GM19372 (cell line): ENCODE measurements at regions not wholly inside any gene's neighbourhood (a gene's known extent, or its start where the extent isn't known, plus 50 kb on each side); places are given as distances from the start of the nearest gene placed in this dataset.
"Not testable (repeated sequence)": the region's sequence is repeated elsewhere in the genome, so short reads cannot be mapped to it uniquely, and the experiment has no call there.

Experiments used
- ATAC-seq: cut with Tn5 transposase; IDR thresholded peaks from one replicate; pipeline ENCODE4 v1.9.1; 2021; ENCODE audit warnings: mild to moderate bottlenecking, low read depth, moderate library complexity; ENCODE audit not compliant: unreplicated experiment

- ATAC-seq = no peak
Measured at GRCh38 chr6:4677751-4678065, 98.5 kb upstream of the CDYL start.

DNA sequence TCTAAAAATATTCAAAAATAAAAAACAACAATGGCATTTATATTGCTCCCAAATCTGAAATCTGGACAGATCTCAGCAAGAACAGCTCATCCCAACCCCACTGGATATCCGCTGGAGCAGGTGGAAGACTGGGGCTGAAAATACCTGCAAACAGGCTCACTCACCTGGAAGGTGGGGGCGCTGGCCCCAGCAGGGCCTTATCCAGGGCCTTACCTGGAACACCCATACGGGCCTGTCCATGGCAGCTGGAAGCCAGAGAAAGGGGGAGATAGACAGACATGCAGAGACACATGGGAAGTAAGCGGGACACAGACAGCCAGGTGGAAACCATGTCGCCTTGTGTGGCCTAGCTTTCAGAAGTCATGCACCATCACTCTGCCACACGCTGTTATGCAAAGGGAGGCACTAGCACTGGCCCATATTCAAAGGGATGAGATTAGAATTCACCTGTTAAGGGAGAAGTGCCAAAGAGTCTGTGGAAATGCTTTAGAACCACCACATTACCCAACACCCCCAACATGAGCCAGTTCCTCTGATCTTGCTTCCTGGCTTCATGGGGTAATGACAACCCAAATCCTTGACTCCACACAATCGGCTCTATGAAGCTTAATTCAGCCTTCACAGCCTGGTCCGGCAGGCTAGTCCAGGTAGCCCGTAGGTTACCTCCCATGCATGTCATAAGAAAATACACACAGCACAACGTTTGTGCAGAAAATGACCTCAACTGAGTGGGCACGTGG is 99.0 kb upstream of the CDYL start:
- no peak for ATAC-seq

GRCh38 chr6:4676016-4676415 is 100.2 kb upstream of the CDYL start:
- no peak for ATAC-seq

GRCh38 chr6:4675121-4675520 is 101.1 kb upstream of the CDYL start:
- ATAC-seq = no peak

- no peak for ATAC-seq
Measured at GRCh38 chr6:4673861-4674260, 102.3 kb upstream of the CDYL start.

DNA sequence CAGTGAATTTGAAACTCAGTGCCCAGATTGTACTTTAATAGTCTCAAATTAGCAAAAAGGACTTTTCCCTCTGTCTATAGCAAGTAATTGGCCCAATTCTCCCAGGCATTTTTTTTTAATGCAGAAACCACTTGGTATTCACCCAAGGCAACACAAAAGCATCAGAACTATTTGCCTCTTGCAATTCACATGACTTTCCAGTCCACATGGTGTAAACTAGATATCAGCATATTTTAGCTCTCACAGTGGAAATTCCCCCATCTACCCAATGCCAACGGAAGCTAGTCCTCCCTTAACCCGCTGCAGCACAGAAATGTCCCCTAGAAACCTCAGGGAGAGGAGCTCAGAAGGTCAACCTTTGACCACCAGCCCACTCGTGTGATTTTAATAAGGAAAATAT is 103.4 kb upstream of the CDYL start:
- no peak for ATAC-seq

DNA sequence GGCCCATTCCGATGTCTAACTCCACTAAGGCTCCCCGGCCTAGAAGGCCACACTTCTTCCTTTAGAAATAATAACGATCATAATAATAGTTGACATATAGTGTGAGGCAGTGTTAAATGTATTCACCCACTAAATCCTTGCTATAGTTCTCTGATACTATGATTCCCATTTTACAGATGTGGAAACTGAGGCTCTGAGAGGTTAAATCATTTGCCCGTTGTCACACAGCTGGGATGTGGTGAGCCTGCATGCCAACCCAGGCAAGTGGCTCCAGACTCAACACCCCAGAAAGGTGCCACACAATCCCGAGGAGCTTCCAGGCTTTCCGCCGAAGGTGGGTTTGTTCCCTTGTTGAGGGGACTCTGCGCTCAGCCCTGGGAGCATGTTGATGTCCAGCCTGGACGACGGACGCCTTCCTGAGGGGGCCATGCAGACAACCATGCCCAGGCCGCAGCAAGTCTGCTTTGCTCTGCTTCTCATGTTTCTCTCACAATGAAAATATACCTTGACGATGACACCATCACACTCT is 104.6 kb upstream of the CDYL start:
- no peak for ATAC-seq

DNA sequence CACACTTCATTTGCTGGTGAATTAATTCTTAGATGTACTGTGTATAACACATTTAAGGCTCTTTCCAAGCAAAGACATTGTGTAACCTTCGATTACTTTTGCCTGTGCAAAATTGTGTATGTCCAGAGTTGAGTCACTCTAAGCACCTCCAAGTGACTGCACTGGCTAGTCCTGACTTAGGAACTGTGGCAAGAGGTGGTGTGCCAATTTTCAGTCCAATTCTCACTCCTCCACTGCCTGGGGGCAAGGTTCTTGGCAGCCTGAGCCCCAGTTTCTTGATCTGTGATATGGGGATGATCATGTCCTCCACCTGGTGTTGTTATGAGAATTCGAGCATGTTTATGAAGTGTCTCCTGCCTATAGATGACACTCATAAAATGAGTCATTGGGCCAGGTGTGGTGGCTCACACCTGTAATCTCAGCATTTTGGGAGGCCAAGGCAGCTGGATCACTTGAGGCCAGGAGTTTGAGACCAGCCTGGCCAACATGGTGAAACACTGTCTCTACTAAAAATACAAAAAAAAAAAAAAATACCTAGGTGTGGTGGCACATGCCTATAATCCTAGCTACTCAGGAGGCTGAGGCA is 105.3 kb upstream of the CDYL start:
- no peak for ATAC-seq

- no peak for ATAC-seq
Measured at GRCh38 chr6:4670290-4670689, 105.9 kb upstream of the CDYL start.

DNA sequence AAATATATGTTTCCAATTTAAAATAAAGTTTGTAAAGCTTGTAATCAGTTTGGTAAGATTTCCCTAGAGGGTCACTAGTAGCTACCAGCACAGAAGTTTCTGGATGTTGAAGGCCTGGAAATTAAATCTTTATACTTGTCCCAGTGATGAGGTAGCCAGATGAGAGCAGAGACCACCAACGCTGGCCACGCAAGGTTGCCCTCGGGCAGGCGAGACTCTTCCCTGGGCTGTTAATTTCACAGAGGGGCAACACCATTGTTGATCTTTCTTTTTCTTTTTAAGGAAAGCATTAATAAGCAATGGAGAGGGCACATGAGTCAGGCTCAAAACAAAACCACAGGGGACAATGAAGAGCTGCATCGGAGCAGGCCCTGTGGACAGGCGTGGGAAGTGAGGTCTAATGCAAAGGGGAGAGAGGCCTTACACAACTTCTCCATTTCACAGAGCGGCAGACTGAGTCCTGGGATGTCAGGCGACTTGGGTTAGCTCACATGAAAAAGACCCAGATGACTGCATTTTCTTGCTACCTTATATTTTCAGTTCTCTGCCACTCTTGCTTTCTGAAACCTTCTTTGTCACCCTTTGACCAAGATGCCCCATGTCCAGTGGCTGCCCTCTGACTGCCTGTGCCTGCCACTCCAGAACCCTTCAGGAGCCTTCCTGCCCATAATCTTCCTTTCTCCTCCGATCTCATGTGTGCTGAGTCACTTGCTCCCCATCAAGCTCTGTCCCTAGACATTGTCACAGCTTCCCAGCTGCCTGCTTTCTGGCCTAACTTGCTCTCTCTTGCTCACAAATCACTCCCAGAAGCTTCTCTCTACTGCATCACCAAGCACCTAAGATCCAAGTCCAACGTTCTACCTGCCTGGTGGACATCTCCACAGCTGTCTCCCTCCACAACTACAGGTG is 107.7 kb upstream of the CDYL start:
- ATAC-seq = no peak

DNA sequence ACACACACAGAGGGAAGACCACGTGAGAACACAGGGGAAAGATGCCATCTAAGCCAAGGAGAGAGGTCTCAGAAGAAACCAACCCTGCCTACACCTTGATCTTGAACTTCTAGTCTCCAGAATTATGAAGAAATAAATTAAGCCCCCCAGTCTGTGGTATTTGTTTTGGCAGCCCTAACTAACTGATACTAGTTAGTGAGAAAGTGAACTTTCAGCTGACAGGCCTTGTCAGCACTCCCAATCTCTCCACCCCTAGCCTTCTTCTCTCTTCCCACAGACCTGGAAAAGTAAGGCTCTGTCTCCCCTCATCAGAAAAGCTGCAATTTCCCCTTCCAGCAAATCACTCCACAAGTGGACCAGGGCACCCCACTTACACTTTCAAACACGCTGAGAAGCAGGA is 108.6 kb upstream of the CDYL start:
- no peak for ATAC-seq

DNA sequence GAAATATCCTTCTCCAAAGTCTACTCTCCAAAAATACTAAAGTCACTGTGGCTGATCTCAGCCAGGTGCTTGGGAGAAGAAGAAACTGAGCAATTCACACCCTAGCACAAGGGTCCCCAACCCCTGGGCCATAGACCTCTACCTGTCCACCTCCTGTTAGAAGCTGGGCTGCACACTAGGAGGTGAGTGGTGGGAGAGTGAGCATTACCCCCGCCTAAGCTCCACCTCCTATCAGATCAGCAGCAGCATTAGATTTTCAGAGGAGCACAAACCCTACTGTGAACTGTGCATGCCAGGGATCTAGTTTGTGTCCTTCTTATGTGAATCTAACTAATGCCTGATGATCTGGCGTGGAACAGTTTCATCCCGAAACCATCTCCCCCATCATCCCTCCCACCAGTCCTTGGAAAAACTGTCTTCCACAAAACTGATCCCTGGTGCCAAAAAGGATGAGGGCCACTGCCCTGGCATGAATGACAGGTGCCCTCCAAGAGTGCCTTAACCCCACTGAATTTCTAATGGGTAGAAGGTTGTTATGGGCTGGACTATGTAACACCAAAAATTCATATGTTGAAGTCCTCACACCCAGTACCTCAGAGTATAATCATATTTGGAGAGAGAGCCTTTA is 109.2 kb upstream of the CDYL start:
- ATAC-seq = no peak

- no peak for ATAC-seq
Measured at GRCh38 chr6:4665489-4666417, 110.5 kb upstream of the CDYL start.

- no peak for ATAC-seq
Measured at GRCh38 chr6:4664911-4665310, 111.3 kb upstream of the CDYL start.

- no peak for ATAC-seq
Measured at GRCh38 chr6:4664117-4664626, 112.0 kb upstream of the CDYL start.

DNA sequence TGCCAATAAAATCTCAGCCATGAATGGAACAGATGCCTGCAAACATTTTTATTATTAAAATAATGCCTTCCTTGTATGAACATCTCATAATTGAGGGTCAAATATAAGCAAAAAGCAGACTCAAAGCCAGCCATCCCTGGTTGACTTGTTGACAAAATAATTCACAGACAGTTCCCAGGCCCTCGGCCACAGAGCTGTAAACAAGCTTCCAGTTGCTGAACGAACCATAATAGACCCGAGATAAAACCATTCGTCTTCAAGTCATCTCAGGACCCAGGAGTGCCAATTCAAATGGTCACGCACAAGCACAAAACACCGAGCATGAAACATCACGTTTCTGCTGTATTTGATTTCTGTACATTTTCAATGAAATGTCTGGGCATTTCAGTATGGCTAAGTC is 113.3 kb upstream of the CDYL start:
- ATAC-seq = no peak

GRCh38 chr6:4661391-4661790 is 114.8 kb upstream of the CDYL start:
- ATAC-seq = no peak

- no peak for ATAC-seq
Measured at GRCh38 chr6:4660377-4661321, 115.6 kb upstream of the CDYL start.

- not testable (repeated sequence) for ATAC-seq
Measured at GRCh38 chr6:4659719-4660118, 116.5 kb upstream of the CDYL start.
